ENCODE measurements at regions not wholly inside any gene's neighbourhood (a gene's known extent, or its start where the extent isn't known, plus 50 kb on each side); places are given as distances from the start of the nearest gene placed in this dataset.

DNA sequence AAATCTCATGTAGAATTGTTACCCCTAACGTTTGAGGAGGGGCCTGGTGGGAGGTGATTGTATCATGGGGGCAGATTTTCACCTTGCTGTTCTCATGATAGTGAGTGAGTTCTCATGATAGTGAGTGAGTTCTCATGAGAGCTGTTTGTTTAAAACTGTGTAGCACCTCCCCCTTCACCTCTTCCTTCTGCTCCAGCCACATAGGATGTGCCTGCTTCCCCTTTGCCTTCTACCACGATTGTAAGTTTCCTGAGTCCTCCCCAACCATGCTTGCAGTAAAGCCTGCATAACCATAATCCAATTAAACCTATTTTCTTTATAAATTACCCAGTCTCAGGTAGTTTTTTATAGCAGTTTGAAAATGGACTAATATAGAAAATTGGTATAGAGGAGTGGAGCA lies 1783.7 kb upstream of the CDH9 start:
- TF ChIP-seq CHD2 (IDR thresholded peaks at IDR 0.05; ENCODE audit: low read length, partially characterized antibody) (no peak), TAF1 (IDR thresholded peaks at IDR 0.05; ENCODE audit: borderline replicate concordance, low read depth, low read length) (no peak), GABPA (IDR thresholded peaks at IDR 0.05; ENCODE audit: low read depth) (no peak), POLR2AphosphoS5 (IDR thresholded peaks at IDR 0.05; ENCODE audit: low read depth, low read length) (no peak), FOXJ3 (CRISPR knock-in tag; IDR thresholded peaks at IDR 0.05) (no peak), GATA2 (CRISPR knock-in tag; IDR thresholded peaks at IDR 0.05) (no peak), RFX5 (IDR thresholded peaks at IDR 0.05; ENCODE audit: low read length) (no peak), TCF12 (IDR thresholded peaks at IDR 0.05) (no peak), TEAD4 (IDR thresholded peaks at IDR 0.05; ENCODE audit: borderline replicate concordance, insufficient read depth) (no peak)
- TF ChIP-seq, protein P1, sequence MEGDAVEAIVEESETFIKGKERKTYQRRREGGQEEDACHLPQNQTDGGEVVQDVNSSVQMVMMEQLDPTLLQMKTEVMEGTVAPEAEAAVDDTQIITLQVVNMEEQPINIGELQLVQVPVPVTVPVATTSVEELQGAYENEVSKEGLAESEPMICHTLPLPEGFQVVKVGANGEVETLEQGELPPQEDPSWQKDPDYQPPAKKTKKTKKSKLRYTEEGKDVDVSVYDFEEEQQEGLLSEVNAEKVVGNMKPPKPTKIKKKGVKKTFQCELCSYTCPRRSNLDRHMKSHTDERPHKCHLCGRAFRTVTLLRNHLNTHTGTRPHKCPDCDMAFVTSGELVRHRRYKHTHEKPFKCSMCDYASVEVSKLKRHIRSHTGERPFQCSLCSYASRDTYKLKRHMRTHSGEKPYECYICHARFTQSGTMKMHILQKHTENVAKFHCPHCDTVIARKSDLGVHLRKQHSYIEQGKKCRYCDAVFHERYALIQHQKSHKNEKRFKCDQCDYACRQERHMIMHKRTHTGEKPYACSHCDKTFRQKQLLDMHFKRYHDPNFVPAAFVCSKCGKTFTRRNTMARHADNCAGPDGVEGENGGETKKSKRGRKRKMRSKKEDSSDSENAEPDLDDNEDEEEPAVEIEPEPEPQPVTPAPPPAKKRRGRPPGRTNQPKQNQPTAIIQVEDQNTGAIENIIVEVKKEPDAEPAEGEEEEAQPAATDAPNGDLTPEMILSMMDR (IDR thresholded peaks at IDR 0.05): no peak

All from SK-N-SH (cell line).